ENCODE measurements at regions not wholly inside any gene's neighbourhood (a gene's known extent, or its start where the extent isn't known, plus 50 kb on each side); places are given as distances from the start of the nearest gene placed in this dataset.

DNA sequence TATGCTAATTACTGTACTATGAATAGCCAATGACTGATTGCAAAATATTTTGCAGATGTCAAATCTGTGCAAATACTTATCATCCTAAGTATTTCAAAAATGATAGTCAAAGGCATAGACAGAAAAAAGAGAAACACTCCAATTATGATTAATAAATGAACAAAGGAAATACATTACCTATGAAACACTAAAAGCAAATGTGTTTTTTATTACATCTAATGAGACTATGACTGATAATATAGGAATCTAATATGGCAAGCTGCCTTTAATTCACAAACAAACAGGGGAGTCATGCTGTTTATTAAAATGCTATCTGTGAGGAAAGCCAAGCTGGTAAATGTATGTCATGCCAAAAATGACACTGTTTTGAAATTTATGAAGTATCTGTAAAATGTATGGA is 713.2 kb upstream of the NRSN1 start:
- Mint-ChIP-seq H3K36me3 (ENCODE audit: insufficient read depth in 2 of 2) (peaks cover 0 to 2% of the 10 kb centered on the region in 2 donors), H3K4me3 (no peak overlapping the region), H3K27me3 (ENCODE audit: low read depth) (no peaks in the 10 kb centered on the region), H3K27ac (no peak overlapping the region), H3K4me1 (ENCODE audit: low read depth) (no peaks in the 10 kb centered on the region), H3K9me3 (peaks cover 0 to 5% of the 10 kb centered on the region in 2 donors)
- DNase-seq (no peak), ATAC-seq (replicated peaks in 1 of 2) (no peak)

DNA sequence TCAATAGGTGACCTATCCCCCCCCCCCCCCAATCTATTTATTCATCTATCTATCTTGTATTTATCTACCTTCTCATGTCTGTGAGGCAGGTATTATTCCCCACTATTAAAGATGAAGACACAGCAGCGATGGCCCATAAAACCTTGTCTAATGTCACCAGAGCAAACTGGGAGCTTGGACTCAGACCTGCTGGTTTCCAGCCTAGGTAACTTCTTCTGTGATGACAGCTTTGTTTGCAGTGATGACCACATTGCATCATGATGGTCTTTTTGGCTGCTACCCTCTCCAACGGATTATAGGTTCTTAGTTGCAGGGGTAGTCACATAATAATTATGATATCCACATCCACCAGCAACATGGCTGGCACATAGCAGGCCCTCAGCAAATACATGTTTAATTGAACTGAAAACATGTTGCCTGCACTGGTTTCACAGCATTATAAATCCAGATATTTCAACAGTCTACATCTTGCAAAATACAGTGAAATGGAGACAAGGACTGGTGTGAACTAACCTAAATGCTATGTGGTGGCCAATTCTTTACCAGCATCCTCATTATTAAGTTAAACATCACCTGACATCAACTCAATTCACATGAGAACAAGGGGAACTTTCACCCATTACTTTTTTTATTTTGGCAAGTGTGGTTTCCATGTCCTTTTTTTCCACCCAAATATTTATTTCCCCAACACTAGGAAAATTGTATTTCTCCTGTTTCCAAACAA is 712.5 kb upstream of the NRSN1 start:
- peaks cover 0 to 2% of the 10 kb centered on the region in 2 donors for H3K36me3 Mint-ChIP-seq (ENCODE audit: insufficient read depth in 2 of 2)
- H3K4me3 Mint-ChIP-seq = no peak overlapping the region
- H3K27ac Mint-ChIP-seq = no peak overlapping the region
- no peaks in the 10 kb centered on the region for H3K4me1 Mint-ChIP-seq (ENCODE audit: low read depth)
- H3K9me3 Mint-ChIP-seq = peaks cover 0 to 5% of the 10 kb centered on the region in 2 donors
- DNase-seq = no peak
- H3K27me3 Mint-ChIP-seq (ENCODE audit: low read depth) = no peaks in the 10 kb centered on the region
- no peak for ATAC-seq (replicated peaks in 1 of 2)

DNA sequence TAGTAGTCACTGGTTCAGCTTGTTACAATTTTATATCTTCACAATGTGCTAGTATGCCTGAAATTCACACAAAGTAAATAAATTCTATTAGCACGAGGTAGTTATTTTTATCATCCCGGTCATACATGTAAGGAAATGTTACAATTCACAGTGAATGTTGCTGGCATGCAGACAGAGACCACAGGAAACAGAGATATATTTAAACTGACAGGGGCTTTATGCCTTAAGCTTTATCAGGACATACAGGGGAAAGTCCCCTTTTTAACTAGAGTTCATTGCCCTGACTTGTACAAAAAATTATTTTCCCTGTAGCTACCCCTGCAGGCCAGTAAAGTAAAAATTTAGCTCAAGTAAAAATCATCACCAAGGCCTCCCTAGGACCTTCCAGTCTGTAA is 712.0 kb upstream of the NRSN1 start:
- Mint-ChIP-seq H3K4me3 (no peak overlapping the region), H3K27ac (no peak overlapping the region), H3K9me3 (peaks cover 0 to 5% of the 10 kb centered on the region in 2 donors), H3K36me3 (ENCODE audit: insufficient read depth in 2 of 2) (peaks cover 0 to 2% of the 10 kb centered on the region in 2 donors), H3K27me3 (ENCODE audit: low read depth) (no peaks in the 10 kb centered on the region), H3K4me1 (ENCODE audit: low read depth) (no peaks in the 10 kb centered on the region)
- ATAC-seq (replicated peaks in 1 of 2) (no peak), DNase-seq (no peak)

DNA sequence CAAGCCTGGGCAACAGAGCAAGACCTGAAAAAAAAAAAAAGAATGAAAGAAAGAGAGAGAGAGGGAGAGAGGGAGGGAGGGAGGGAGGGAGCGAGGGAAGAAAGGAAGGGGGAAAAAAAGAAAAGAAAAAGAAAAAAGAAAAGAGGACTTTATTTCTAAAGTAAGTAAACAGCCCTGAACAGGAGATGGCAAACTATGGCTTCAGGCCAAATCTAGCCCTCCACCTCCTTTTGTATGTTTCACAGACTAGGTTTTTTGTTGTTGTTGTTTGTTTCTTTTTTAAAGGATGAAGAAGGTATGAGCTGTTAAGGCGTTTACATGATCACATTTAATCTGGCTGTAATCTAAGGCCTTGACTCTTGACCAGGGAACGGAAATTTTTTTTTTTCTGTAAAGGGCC is 711.1 kb upstream of the NRSN1 start:
- Mint-ChIP-seq H3K4me1 (ENCODE audit: low read depth) (no peaks in the 10 kb centered on the region), H3K36me3 (ENCODE audit: insufficient read depth in 2 of 2) (peaks cover 0 to 2% of the 10 kb centered on the region in 2 donors), H3K27me3 (ENCODE audit: low read depth) (no peaks in the 10 kb centered on the region), H3K9me3 (peaks cover 0 to 5% of the 10 kb centered on the region in 2 donors), H3K4me3 (no peak overlapping the region), H3K27ac (no peak overlapping the region)
- DNase-seq = no peak
- ATAC-seq (replicated peaks in 1 of 2) = no peak

DNA sequence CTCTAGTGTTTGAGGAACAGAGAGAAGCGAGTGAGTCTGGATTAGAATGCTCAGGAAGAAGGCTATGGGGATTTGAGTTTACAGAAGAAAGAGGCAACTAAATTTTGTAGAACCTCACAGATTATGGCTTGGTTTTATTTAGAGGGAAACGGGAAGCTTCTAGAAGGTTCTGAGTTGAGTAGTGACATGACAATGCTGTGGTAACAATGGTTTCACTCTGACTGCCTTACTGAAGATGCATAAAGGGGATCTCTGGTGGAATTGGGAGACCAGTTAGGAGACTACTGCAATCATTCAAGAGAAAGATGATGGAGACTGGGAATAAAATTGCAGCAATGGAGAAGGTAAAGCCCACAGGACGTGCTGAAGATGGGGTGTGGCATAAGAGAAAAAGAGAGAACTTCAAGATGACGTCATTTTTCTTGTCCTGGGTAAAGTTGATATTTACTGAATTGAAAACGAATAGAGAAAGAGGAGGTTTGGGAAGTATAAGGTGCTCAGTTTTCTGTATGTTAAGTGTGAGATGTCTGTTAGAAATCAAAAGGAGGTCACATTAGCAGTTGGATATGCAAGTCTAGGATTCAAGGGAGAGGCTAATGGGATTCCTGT is 710.1 kb upstream of the NRSN1 start:
- H3K9me3 Mint-ChIP-seq = no peaks in the 10 kb centered on the region
- no peak overlapping the region for H3K4me3 Mint-ChIP-seq
- ATAC-seq (replicated peaks in 1 of 2) (no peak), DNase-seq (no peak)
- peaks cover 0 to 2% of the 10 kb centered on the region in 2 donors for H3K36me3 Mint-ChIP-seq (ENCODE audit: insufficient read depth in 2 of 2)
- H3K27me3 Mint-ChIP-seq (ENCODE audit: low read depth) = no peaks in the 10 kb centered on the region
- no peak overlapping the region for H3K27ac Mint-ChIP-seq
- H3K4me1 Mint-ChIP-seq (ENCODE audit: low read depth) = no peaks in the 10 kb centered on the region

DNA sequence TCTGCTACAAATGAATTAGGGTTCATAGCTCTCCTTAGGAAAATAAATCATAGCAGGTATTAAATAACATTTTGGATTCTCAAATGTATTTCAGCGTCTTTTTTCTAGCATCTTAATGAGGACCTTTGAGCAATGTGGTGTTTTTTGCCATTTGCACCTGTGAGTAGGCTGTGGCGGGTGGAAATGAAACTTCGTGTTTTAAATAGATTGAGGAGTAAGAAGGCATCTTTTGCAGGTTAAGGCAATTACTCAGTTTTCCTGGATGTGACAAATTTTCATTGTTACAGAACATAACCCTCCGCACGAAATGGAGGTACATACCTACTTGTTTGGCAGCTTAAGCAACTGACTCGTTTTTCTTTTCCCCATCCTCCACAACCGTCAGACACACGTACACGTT is 708.9 kb upstream of the NRSN1 start:
- Mint-ChIP-seq H3K9me3 (no peaks in the 10 kb centered on the region), H3K27me3 (ENCODE audit: low read depth) (no peaks in the 10 kb centered on the region), H3K4me3 (no peak overlapping the region), H3K36me3 (ENCODE audit: insufficient read depth in 2 of 2) (peaks cover 0 to 2% of the 10 kb centered on the region in 2 donors), H3K4me1 (ENCODE audit: low read depth) (no peaks in the 10 kb centered on the region), H3K27ac (no peak overlapping the region)
- ATAC-seq (replicated peaks in 1 of 2) (no peak), DNase-seq (no peak)

DNA sequence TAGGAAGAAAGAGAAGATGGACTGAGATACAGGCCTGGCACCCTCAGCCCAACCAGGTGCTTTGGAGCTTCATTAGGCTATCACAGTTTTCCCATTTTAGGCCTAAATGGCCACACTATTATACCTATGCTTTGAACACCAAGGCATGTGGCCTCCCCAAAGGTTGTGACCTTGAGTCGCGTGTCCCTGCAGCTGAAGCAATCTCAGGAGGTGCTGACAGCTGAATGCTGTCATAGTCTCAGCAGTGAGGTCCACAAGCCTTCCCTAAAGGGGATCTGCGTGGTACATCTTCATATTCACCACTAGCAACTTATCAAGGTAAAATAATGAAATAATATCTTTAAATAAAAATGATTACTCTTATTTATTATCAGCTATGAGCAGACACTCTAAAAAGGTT is 707.9 kb upstream of the NRSN1 start:
- DNase-seq (no peak), ATAC-seq (replicated peaks in 1 of 2) (no peak)
- H3K27ac Mint-ChIP-seq = no peak overlapping the region
- H3K36me3 Mint-ChIP-seq (ENCODE audit: insufficient read depth in 2 of 2) = peaks cover 0 to 2% of the 10 kb centered on the region in 2 donors
- no peaks in the 10 kb centered on the region for H3K9me3 Mint-ChIP-seq
- no peak overlapping the region for H3K4me3 Mint-ChIP-seq
- no peaks in the 10 kb centered on the region for H3K27me3 Mint-ChIP-seq (ENCODE audit: low read depth)
- H3K4me1 Mint-ChIP-seq (ENCODE audit: low read depth) = no peaks in the 10 kb centered on the region

DNA sequence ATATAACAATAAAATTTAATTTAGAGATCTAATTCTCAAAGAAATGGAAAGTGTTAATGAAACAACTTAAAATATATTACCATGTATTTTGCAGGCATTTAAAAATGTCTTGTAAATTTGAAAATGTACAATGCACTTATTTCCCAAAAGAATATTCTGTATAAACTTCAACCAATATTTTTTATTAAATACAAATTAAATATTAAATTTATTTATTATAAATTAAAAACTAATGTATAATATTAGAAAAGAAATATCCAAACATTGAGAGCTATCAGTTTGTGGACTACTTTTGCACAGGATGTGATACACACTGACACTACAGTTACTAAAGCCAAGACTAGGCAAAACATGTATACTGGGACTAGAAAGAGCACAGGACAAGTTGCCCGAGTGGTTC is 707.0 kb upstream of the NRSN1 start:
- H3K27me3 Mint-ChIP-seq (ENCODE audit: low read depth) = no peaks in the 10 kb centered on the region
- no peak for DNase-seq
- no peaks in the 10 kb centered on the region for H3K4me1 Mint-ChIP-seq (ENCODE audit: low read depth)
- ATAC-seq (replicated peaks in 1 of 2) = no peak
- peaks cover 0 to 2% of the 10 kb centered on the region in 2 donors for H3K9me3 Mint-ChIP-seq
- no peak overlapping the region for H3K4me3 Mint-ChIP-seq
- H3K36me3 Mint-ChIP-seq (ENCODE audit: insufficient read depth in 2 of 2) = peaks cover 0 to 2% of the 10 kb centered on the region in 2 donors
- no peak overlapping the region for H3K27ac Mint-ChIP-seq

DNA sequence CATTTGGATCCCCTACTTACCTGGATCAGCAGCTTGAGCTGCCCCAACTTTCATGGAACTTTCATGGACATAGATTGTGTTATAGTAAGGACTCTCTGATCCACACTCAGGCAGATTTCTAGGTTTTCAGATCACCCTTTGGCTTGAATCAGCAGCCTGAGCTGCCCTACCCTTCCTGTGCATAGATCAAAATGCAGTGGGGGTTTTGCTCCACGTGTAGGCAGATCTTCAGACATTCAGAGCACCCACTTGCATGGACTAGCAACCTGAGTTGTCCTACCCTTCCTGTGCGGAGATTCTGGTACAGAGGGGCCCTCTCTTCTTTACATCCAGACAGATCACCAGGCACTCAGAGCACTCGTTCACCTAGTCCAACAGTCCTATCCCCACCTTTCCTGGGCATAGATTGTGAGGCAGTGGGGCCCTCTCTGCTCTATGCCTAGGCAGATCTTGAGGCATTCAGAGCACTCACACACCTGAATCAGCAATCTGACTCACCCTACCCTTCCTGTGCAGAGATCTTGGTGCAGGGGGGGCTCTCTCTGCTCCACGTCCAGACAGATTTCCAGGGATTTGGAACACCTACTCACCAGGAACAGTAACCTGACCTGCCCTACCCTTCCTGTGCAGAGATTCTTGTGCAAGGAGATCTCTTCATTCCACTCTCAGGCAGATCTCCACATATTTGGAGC is 705.2 kb upstream of the NRSN1 start:
- no peak for ATAC-seq (replicated peaks in 1 of 2)
- Mint-ChIP-seq H3K4me3 (no peak overlapping the region), H3K36me3 (ENCODE audit: insufficient read depth in 2 of 2) (no peaks in the 10 kb centered on the region), H3K27ac (no peak overlapping the region), H3K27me3 (ENCODE audit: low read depth) (no peaks in the 10 kb centered on the region), H3K9me3 (peaks cover 0 to 6% of the 10 kb centered on the region in 2 donors), H3K4me1 (ENCODE audit: low read depth) (no peaks in the 10 kb centered on the region)
- DNase-seq = no peak

DNA sequence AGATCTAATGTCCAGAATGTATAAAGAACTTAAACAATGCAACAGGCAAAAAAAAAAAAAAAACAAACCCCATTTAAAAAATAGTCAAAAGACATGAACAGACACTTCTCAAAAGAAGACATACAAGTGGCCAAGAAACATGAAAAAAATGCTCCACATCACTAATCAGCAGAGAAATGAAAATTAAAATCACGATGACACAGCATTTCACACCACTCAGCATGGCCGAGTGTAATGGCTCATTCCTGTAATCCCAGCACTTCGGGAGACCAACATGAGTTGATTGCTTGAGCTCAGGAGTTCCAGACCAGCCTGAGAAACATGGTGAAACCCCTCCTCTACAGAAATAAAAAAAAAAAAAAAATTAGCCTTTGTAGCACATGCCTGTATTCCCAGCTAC is 701.4 kb upstream of the NRSN1 start:
- DNase-seq (no peak), ATAC-seq (replicated peaks in 1 of 2) (no peak)
- no peak overlapping the region for H3K27ac Mint-ChIP-seq
- H3K4me1 Mint-ChIP-seq (ENCODE audit: low read depth) = no peaks in the 10 kb centered on the region
- peaks cover 0 to 15% of the 10 kb centered on the region in 2 donors for H3K9me3 Mint-ChIP-seq
- no peaks in the 10 kb centered on the region for H3K27me3 Mint-ChIP-seq (ENCODE audit: low read depth)
- H3K4me3 Mint-ChIP-seq = no peak overlapping the region
- H3K36me3 Mint-ChIP-seq (ENCODE audit: insufficient read depth in 2 of 2) = no peaks in the 10 kb centered on the region

DNA sequence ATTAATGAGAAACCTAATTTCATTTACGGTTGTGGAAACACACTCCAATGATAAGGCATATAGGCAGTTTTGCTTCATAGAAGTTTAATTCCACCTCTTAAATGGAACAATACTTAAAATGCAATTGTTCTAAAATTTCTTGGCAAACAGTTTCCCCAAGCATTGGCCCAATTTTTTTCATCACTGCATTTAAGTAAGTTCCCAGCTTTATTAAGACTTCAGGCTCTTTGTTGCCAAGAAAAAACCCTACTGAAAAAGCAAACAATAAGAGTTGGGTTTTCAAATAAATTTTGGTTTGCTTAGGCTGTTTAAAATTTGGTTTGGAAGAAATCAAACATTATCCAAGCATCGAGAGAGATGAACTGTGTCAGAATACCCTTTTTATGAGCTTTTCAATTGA is 690.9 kb upstream of the NRSN1 start:
- no peak overlapping the region for H3K4me3 Mint-ChIP-seq
- no peak overlapping the region for H3K27ac Mint-ChIP-seq
- ATAC-seq (replicated peaks in 1 of 2) (no peak), DNase-seq (no peak)
- peaks cover 6 to 17% of the 10 kb centered on the region in 2 donors for H3K9me3 Mint-ChIP-seq
- peaks cover 1 to 5% of the 10 kb centered on the region in 2 donors for H3K36me3 Mint-ChIP-seq (ENCODE audit: insufficient read depth in 2 of 2)
- no peaks in the 10 kb centered on the region for H3K27me3 Mint-ChIP-seq (ENCODE audit: low read depth)
- H3K4me1 Mint-ChIP-seq (ENCODE audit: low read depth) = no peaks in the 10 kb centered on the region

DNA sequence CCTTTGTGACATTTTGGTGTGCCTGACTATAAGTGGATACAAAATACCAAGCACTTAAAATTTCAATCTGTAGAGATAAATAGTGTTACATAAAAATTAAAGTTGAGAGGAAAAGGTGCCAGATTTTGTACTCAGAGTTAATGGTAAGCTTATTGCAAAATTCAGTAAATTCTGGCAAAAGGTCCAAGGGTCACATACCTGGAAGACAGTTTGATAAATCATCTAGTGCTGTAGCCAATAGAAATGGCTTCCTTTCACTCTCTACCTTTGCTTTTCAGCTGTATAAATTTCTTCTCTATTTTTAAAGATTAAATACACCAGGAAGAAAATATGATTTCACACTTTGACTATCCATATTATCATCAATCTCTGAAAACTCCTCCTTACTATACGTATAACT is 690.2 kb upstream of the NRSN1 start:
- DNase-seq (no peak), ATAC-seq (replicated peaks in 1 of 2) (no peak)
- Mint-ChIP-seq H3K4me1 (ENCODE audit: low read depth) (no peaks in the 10 kb centered on the region), H3K4me3 (no peak overlapping the region), H3K27ac (no peak overlapping the region), H3K36me3 (ENCODE audit: insufficient read depth in 2 of 2) (peaks cover 0 to 5% of the 10 kb centered on the region in 2 donors), H3K27me3 (ENCODE audit: low read depth) (no peaks in the 10 kb centered on the region), H3K9me3 (peaks cover 3 to 12% of the 10 kb centered on the region in 2 donors)

DNA sequence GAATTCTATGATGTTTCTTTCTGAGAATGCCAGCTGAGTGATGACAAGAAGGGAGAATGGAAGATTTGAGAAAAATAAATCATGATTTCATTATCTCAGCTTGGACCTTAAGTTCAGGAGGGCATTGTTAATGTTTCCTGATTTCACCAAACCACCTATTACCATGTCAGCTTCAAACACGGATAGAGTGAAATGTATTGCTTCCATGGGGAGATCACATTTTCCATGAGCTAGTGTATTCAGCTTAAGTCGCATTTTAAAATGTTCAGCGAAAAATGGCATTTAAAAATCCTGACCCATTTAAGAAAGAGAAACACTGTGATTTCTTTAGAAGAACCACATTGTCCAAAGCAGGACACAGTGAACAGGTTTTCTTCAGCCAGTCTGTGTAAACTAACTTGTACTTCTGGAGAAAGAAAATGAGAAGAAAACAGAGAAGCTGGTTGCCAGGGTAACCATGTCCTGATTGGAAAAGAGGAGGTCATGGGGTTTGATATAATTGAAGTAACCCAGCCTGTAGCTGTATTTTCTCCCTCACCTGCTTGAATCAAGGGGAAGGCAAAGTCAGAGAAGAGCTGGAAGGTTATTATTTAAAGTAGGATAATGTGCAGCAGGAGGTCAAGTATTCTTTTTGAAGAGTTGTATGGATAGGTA is 684.1 kb upstream of the NRSN1 start:
- ATAC-seq (replicated peaks in 1 of 2) = no peak
- no peak overlapping the region for H3K27ac Mint-ChIP-seq
- no peaks in the 10 kb centered on the region for H3K4me1 Mint-ChIP-seq (ENCODE audit: low read depth)

More for the DNA sequence above, 684.1 kb upstream of the NRSN1 start:
- H3K4me3 Mint-ChIP-seq = no peak overlapping the region
- H3K36me3 Mint-ChIP-seq (ENCODE audit: insufficient read depth in 2 of 2) = no peaks in the 10 kb centered on the region
- H3K27me3 Mint-ChIP-seq (ENCODE audit: low read depth) = peaks cover 8% of the 10 kb centered on the region
- peaks cover 2 to 5% of the 10 kb centered on the region in 2 donors for H3K9me3 Mint-ChIP-seq
- no peak for DNase-seq

Data from activated T-cell treated with anti-CD3 and anti-CD28 coated beads, Interleukin-2, amount 50 U/mL, for 72 hours (primary cell).